A673 (cell line): ENCODE measurements at regions not wholly inside any gene's neighbourhood (a gene's known extent, or its start where the extent isn't known, plus 50 kb on each side); places are given as distances from the start of the nearest gene placed in this dataset.

ENCODE experiments used
- CTCF ChIP-seq: fragments of 300-800, 200-600 bp; sonication (generic); conservative IDR thresholded peaks from 2 replicates; pipeline ENCODE4 v1.5.1; 2017; ENCODE audit warnings: low read depth, mild to moderate bottlenecking, antibody characterized with exemption, low read length, moderate library complexity, mixed read lengths
- EZH2 ChIP-seq: fragments of 200-600 bp; sonication (generic); IDR thresholded peaks from 2 replicates; pipeline ENCODE4 v1.6.1; 2017; ENCODE audit warnings: borderline replicate concordance, low read depth, mild to moderate bottlenecking, mixed read lengths, antibody characterized with exemption, low read length; ENCODE audit not compliant: poor library complexity, severe bottlenecking

DNA sequence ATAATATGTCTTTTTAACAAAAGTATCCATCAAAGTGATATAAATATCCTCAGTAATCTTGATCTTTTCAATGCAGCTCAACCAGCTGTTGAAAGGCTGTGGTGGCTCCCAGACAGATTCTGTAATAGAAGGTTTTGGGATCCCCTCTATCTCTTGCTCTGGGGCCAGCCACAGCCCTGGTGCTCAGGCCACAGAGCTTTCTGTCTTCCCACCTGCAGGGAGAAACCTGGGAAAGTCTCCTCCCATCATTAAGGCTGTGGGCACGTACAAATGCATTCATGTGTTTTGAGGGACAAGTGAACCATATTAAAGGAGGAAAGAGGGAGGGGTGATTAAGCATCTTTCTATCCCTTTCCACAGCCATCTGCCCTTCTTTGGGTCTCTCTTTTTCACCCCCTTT is 183.1 kb downstream of the PRDM13 start:
- TF ChIP-seq CTCF: no peak
- TF ChIP-seq EZH2: no peak
